ENCODE measurements at regions not wholly inside any gene's neighbourhood (a gene's known extent, or its start where the extent isn't known, plus 50 kb on each side); places are given as distances from the start of the nearest gene placed in this dataset.

GRCh38 chr13:74253161-74253560 lies 119.0 kb upstream of the KLF12 start (continued):
- TF ChIP-seq CBX5 (IDR thresholded peaks at IDR 0.05; ENCODE audit: low read depth, low read length) (no peak), SIRT6 (IDR thresholded peaks at IDR 0.05; ENCODE audit: low read length) (no peak), TAF1 (IDR thresholded peaks at IDR 0.05; ENCODE audit: low read depth, low read length) (no peak), MAX (IDR thresholded peaks at IDR 0.05) (no peak), ATF3 (IDR thresholded peaks at IDR 0.05; ENCODE audit: insufficient read depth, low read depth, low read length) (no peak), HDAC2 (IDR thresholded peaks at IDR 0.05; ENCODE audit: borderline replicate concordance in 1 of 2, low read depth in 2 of 2, low read length in 2 of 2) (no peak)
